ENCODE measurements at regions not wholly inside any gene's neighbourhood (a gene's known extent, or its start where the extent isn't known, plus 50 kb on each side); places are given as distances from the start of the nearest gene placed in this dataset.

DNA sequence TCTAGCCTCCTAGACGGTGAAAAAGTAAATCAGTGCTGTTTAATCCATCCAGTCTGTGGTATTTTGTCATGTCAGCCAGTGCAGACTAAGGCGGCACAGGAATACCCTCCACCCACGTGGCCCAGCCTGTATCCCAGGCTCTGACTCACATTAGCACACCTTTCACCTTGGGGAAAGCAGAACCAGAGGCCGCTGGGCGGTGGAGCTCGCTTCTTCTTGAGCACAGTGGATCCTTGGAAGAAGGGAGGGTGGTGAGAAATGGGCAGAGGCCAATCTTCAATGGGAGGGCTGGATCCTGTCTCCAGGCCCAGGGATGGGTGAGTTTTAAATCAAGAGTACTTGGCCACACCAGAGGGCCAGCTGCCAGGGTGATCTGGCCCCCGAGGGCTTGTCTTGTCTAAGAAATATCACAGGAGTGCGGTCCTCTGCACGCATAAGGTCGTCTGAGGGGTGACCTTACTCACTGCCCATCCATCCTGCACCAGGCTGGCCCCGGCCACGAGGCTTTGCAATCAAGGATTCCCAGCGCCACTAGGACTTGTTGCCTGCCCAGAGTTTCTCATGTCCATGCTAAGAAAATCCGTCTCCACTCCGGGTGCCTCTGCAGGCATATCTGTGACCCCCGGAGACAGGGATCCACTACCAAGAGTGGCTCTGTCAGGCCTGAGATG, 658.5 kb downstream of the BRD1 start:
- Mint-ChIP-seq H3K4me1 (ENCODE audit: low read depth) (no peaks in the 10 kb centered on the region), H3K9me3 (peaks cover 71% of the 10 kb centered on the region), H3K36me3 (ENCODE audit: low read depth) (peaks cover 9% of the 10 kb centered on the region; the same call in 1 of the 2 replicates), H3K4me3 (no peak overlapping the region), H3K27ac (no peak overlapping the region), H3K27me3 (ENCODE audit: insufficient read depth) (peaks cover 2% of the 10 kb centered on the region; the same call in 1 of the 2 replicates)
- TF ChIP-seq, protein P1, sequence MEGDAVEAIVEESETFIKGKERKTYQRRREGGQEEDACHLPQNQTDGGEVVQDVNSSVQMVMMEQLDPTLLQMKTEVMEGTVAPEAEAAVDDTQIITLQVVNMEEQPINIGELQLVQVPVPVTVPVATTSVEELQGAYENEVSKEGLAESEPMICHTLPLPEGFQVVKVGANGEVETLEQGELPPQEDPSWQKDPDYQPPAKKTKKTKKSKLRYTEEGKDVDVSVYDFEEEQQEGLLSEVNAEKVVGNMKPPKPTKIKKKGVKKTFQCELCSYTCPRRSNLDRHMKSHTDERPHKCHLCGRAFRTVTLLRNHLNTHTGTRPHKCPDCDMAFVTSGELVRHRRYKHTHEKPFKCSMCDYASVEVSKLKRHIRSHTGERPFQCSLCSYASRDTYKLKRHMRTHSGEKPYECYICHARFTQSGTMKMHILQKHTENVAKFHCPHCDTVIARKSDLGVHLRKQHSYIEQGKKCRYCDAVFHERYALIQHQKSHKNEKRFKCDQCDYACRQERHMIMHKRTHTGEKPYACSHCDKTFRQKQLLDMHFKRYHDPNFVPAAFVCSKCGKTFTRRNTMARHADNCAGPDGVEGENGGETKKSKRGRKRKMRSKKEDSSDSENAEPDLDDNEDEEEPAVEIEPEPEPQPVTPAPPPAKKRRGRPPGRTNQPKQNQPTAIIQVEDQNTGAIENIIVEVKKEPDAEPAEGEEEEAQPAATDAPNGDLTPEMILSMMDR (IDR thresholded peaks at IDR 0.05), result no peak
- no peak for DNase-seq

- TF ChIP-seq, protein P1 (IDR thresholded peaks at IDR 0.05), result no peak
- Mint-ChIP-seq H3K27ac (no peak overlapping the region), H3K4me3 (no peak overlapping the region)
These were observed 659.4 kb downstream of the BRD1 start for GRCh38 chr22:49168219-49168813.

DNA sequence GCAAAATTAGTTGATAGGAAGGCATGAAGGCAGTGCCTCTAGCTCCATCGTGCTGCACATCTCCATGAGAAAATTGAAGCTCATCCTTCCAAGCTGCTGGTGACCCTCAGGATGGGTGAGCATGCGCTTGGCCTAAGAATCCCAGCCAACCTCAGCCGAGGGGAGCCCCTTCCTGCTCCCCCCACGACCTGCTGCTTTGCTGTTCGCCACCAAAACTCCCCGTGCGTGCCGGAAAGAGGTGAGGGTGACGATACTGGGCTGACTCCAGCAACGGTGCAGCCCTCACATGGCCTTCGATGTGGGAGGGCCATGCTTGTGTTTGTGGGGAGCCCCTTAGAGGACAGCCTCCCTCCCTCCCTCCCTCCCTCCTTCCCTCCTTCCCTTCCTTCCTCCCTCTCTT, 660.9 kb downstream of the BRD1 start:
- Mint-ChIP-seq H3K9me3 (peaks cover 73% of the 10 kb centered on the region), H3K27ac (no peak overlapping the region), H3K4me3 (no peak overlapping the region), H3K27me3 (ENCODE audit: insufficient read depth) (peaks cover 2% of the 10 kb centered on the region; the same call in 1 of the 2 replicates), H3K4me1 (ENCODE audit: low read depth) (no peaks in the 10 kb centered on the region), H3K36me3 (ENCODE audit: low read depth) (peaks cover 8% of the 10 kb centered on the region; the same call in 1 of the 2 replicates)
- DNase-seq, result no peak
- TF ChIP-seq, protein P1 (IDR thresholded peaks at IDR 0.05), result no peak

More at GRCh38 chr22:49168219-49168813, 659.4 kb downstream of the BRD1 start:
- peaks cover 9% of the 10 kb centered on the region; the same call in 1 of the 2 replicates for H3K36me3 Mint-ChIP-seq (ENCODE audit: low read depth)
- DNase-seq, result no peak
- peaks cover 2% of the 10 kb centered on the region; the same call in 1 of the 2 replicates for H3K27me3 Mint-ChIP-seq (ENCODE audit: insufficient read depth)
- H3K4me1 Mint-ChIP-seq (ENCODE audit: low read depth), result no peaks in the 10 kb centered on the region
- H3K9me3 Mint-ChIP-seq, result peaks cover 71% of the 10 kb centered on the region

- DNase-seq, result no peak
- Mint-ChIP-seq H3K4me3 (no peak overlapping the region), H3K36me3 (ENCODE audit: low read depth) (peaks cover 3% of the 10 kb centered on the region; the same call in 1 of the 2 replicates), H3K9me3 (peaks cover 71% of the 10 kb centered on the region), H3K4me1 (ENCODE audit: low read depth) (no peaks in the 10 kb centered on the region), H3K27ac (no peak overlapping the region), H3K27me3 (ENCODE audit: insufficient read depth) (peaks cover 2% of the 10 kb centered on the region; the same call in 1 of the 2 replicates)
- TF ChIP-seq, protein P1 (IDR thresholded peaks at IDR 0.05), result no peak
These were observed 661.5 kb downstream of the BRD1 start for GRCh38 chr22:49166211-49166610.

DNA sequence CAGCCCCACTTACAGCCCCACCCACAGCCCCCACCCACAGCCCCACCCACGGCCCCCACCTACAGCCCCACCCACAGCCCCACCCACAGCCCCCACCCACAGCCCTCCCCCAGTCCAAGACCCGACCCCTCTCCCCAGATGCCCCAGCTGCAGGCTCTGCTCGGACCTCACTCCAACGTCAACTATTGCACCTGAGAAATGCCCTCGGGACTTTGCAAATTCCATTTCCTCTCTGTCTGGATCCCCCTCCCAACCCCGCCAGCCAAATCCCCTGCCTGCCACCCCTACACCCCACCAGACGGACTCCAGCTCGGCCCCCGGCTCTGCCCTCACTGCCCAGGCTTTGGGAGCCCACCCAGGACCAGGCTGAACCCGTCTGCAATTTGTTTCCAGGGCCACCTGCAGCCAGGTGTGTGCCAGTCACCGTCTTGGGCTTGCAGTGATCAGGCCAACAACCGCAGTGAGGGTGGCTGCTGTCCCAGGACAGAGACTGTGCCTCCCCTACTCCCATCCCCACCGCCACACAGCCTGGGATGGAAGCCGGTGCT, 662.8 kb downstream of the BRD1 start:
- TF ChIP-seq, protein P1 (IDR thresholded peaks at IDR 0.05), result no peak
- Mint-ChIP-seq H3K27me3 (ENCODE audit: insufficient read depth) (no peaks in the 10 kb centered on the region), H3K27ac (no peak overlapping the region), H3K36me3 (ENCODE audit: low read depth) (no peaks in the 10 kb centered on the region), H3K9me3 (peaks cover 69% of the 10 kb centered on the region), H3K4me3 (no peak overlapping the region), H3K4me1 (ENCODE audit: low read depth) (no peaks in the 10 kb centered on the region)
- DNase-seq, result no peak
